Adipocyte (in vitro differentiated cells): ENCODE measurements at regions not wholly inside any gene's neighbourhood (a gene's known extent, or its start where the extent isn't known, plus 50 kb on each side); places are given as distances from the start of the nearest gene placed in this dataset.
A peak's percentile ranks its signal among the peaks of the same experiment; 100 is the strongest.
"Not testable (repeated sequence)": the region's sequence is repeated elsewhere in the genome, so short reads cannot be mapped to it uniquely, and the experiment has no call there.

Experiments
- DNase-seq: peaks from one replicate; pipeline ENCODE4 v3.0.0-alpha.2; 2015; ENCODE audit warnings: low read depth
- H3K27me3 ChIP-seq: replicated peaks from 2 replicates; pipeline ENCODE4 v1.7.0; 2013; ENCODE audit warnings: mild to moderate bottlenecking, low read length, moderate library complexity; ENCODE audit not compliant: control insufficient read depth, insufficient read depth
- H3K36me3 ChIP-seq: 2 replicates; pipeline ENCODE4 v1.7.0; 2013; ENCODE audit warnings: low read length, mild to moderate bottlenecking, moderate library complexity; ENCODE audit not compliant: control insufficient read depth, insufficient read depth, severe bottlenecking
- H3K4me1 ChIP-seq: 2 replicates; pipeline ENCODE4 v1.7.0; 2013; ENCODE audit warnings: mild to moderate bottlenecking, low read length, moderate library complexity; ENCODE audit not compliant: control insufficient read depth, insufficient read depth
- H3K4me3 ChIP-seq: 2 replicates; pipeline ENCODE4 v1.7.0; 2013; ENCODE audit warnings: mild to moderate bottlenecking, low read length, moderate library complexity
- H3K9ac ChIP-seq: 2 replicates; pipeline ENCODE4 v1.7.0; 2013; ENCODE audit warnings: mild to moderate bottlenecking, low read length, moderate library complexity
- H3K9me3 ChIP-seq: 2 replicates; pipeline ENCODE4 v1.7.0; 2013; ENCODE audit warnings: mild to moderate bottlenecking, low read length, moderate library complexity; ENCODE audit not compliant: control insufficient read depth

- Histone ChIP-seq H3K9me3 (no peaks in the 10 kb centered on the region), H3K27me3 (peaks cover 49% of the 10 kb centered on the region), H3K9ac (no peak overlapping the region), H3K4me3 (no peak overlapping the region), H3K36me3 (no peaks in the 10 kb centered on the region), H3K4me1 (no peaks in the 10 kb centered on the region)
- no peak for DNase-seq
Observed at GRCh38 chr1:223038288-223039006, 104.6 kb downstream of the TLR5 start.

GRCh38 chr1:223039990-223040389, 103.1 kb downstream of the TLR5 start:
- Histone ChIP-seq H3K9me3 (peaks cover 3% of the 10 kb centered on the region), H3K27me3 (peaks cover 49% of the 10 kb centered on the region), H3K9ac (no peak overlapping the region), H3K4me3 (no peak overlapping the region), H3K4me1 (no peaks in the 10 kb centered on the region), H3K36me3 (no peaks in the 10 kb centered on the region)
- no peak for DNase-seq

GRCh38 chr1:223041481-223041880, 101.6 kb downstream of the TLR5 start:
- Histone ChIP-seq H3K4me1 (no peaks in the 10 kb centered on the region), H3K4me3 (no peak overlapping the region), H3K9me3 (peaks cover 18% of the 10 kb centered on the region), H3K27me3 (peaks cover 40% of the 10 kb centered on the region), H3K36me3 (no peaks in the 10 kb centered on the region), H3K9ac (no peak overlapping the region)
- DNase-seq, result peak; percentile 48

- Histone ChIP-seq H3K36me3 (no peaks in the 10 kb centered on the region), H3K9ac (no peak overlapping the region), H3K4me3 (no peak overlapping the region), H3K9me3 (peaks cover 24% of the 10 kb centered on the region), H3K4me1 (peaks cover 3% of the 10 kb centered on the region), H3K27me3 (peaks cover 5% of the 10 kb centered on the region)
- no peak for DNase-seq
Observed at GRCh38 chr1:223045164-223045957, 97.7 kb downstream of the TLR5 start.

- Histone ChIP-seq H3K27me3 (peaks cover under 1% of the 10 kb centered on the region), H3K4me3 (no peak overlapping the region), H3K4me1 (peaks cover 3% of the 10 kb centered on the region), H3K36me3 (no peaks in the 10 kb centered on the region), H3K9me3 (peaks cover 24% of the 10 kb centered on the region), H3K9ac (no peak overlapping the region)
- DNase-seq, result no peak
Observed at GRCh38 chr1:223046011-223046410, 97.0 kb downstream of the TLR5 start.

GRCh38 chr1:223046463-223046862, 96.6 kb downstream of the TLR5 start:
- not testable (repeated sequence) for DNase-seq, H3K4me1 ChIP-seq
- peaks cover 24% of the 10 kb centered on the region for H3K9me3 ChIP-seq

GRCh38 chr1:223048026-223048425, 95.0 kb downstream of the TLR5 start:
- Histone ChIP-seq H3K4me3 (no peak overlapping the region), H3K36me3 (no peaks in the 10 kb centered on the region), H3K27me3 (no peaks in the 10 kb centered on the region), H3K9ac (no peak overlapping the region), H3K9me3 (peaks cover 24% of the 10 kb centered on the region), H3K4me1 (peaks cover 3% of the 10 kb centered on the region)
- no peak for DNase-seq

More at GRCh38 chr1:223046463-223046862, 96.6 kb downstream of the TLR5 start:
- not testable (repeated sequence) for H3K9ac ChIP-seq, H3K27me3 ChIP-seq, H3K36me3 ChIP-seq, H3K4me3 ChIP-seq

GRCh38 chr1:223052462-223052861, 90.6 kb downstream of the TLR5 start:
- no peak overlapping the region for H3K9ac ChIP-seq
- peaks cover 7% of the 10 kb centered on the region for H3K27me3 ChIP-seq
- no peak overlapping the region for H3K4me3 ChIP-seq
- peaks cover 3% of the 10 kb centered on the region for H3K4me1 ChIP-seq
- H3K9me3 ChIP-seq, result no peaks in the 10 kb centered on the region
- no peak for DNase-seq
- H3K36me3 ChIP-seq, result no peaks in the 10 kb centered on the region

- peaks cover 2% of the 10 kb centered on the region for H3K4me1 ChIP-seq
- peaks cover 7% of the 10 kb centered on the region for H3K27me3 ChIP-seq
- H3K4me3 ChIP-seq, result no peak overlapping the region
- no peaks in the 10 kb centered on the region for H3K9me3 ChIP-seq
- DNase-seq, result no peak
- no peak overlapping the region for H3K9ac ChIP-seq
- H3K36me3 ChIP-seq, result no peaks in the 10 kb centered on the region
Observed at GRCh38 chr1:223052931-223053330, 90.1 kb downstream of the TLR5 start.

GRCh38 chr1:223056802-223057201, 86.2 kb downstream of the TLR5 start:
- no peak for DNase-seq
- H3K9ac ChIP-seq, result no peak overlapping the region
- no peaks in the 10 kb centered on the region for H3K36me3 ChIP-seq
- no peak overlapping the region for H3K4me3 ChIP-seq
- H3K9me3 ChIP-seq, result no peaks in the 10 kb centered on the region
- peaks cover 7% of the 10 kb centered on the region for H3K27me3 ChIP-seq
- no peaks in the 10 kb centered on the region for H3K4me1 ChIP-seq

- DNase-seq, result no peak
- H3K27me3 ChIP-seq, result peaks cover 7% of the 10 kb centered on the region
- H3K4me1 ChIP-seq, result no peaks in the 10 kb centered on the region
- H3K4me3 ChIP-seq, result no peak overlapping the region
- H3K36me3 ChIP-seq, result no peaks in the 10 kb centered on the region
- H3K9me3 ChIP-seq, result no peaks in the 10 kb centered on the region
- H3K9ac ChIP-seq, result no peak overlapping the region
Observed at GRCh38 chr1:223057569-223058093, 85.4 kb downstream of the TLR5 start.
